A673 (cell line): ENCODE measurements at regions not wholly inside any gene's neighbourhood (a gene's known extent, or its start where the extent isn't known, plus 50 kb on each side); places are given as distances from the start of the nearest gene placed in this dataset.

Experiments
- CTCF ChIP-seq: fragments of 300-800, 200-600 bp; sonication (generic); conservative IDR thresholded peaks from 2 replicates; pipeline ENCODE4 v1.5.1; 2017; ENCODE audit warnings: low read depth, mild to moderate bottlenecking, antibody characterized with exemption, low read length, moderate library complexity, mixed read lengths
- EZH2 ChIP-seq: fragments of 200-600 bp; sonication (generic); IDR thresholded peaks from 2 replicates; pipeline ENCODE4 v1.6.1; 2017; ENCODE audit warnings: borderline replicate concordance, low read depth, mild to moderate bottlenecking, mixed read lengths, antibody characterized with exemption, low read length; ENCODE audit not compliant: poor library complexity, severe bottlenecking

DNA sequence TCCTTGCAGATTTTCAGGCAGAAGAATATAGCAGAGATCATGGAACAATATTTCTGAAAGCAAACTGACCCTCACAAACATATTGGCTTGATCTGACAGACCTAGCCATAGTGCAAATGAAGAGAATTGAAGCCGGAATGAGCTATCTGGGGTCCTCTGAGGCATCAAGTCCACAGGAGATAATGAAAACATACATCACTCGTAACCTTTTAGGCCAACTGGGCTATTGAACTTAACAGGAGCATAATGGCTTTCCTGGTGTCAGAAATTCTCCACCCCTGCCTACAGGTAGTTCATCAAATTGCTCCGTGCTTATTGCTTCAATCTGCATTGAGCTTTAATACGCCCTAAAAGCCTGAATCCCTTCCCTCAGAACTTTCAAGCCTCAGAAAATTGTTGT, 1414.6 kb upstream of the TENM4 start:
- TF ChIP-seq CTCF (no peak), EZH2 (no peak)
